H1 (cell line): ENCODE measurements at regions not wholly inside any gene's neighbourhood (a gene's known extent, or its start where the extent isn't known, plus 50 kb on each side); places are given as distances from the start of the nearest gene placed in this dataset.

Source experiments
- BACH1 ChIP-seq: IDR thresholded peaks from 2 replicates; pipeline ENCODE4 v1.6.1; 2012; ENCODE audit warnings: low read length, improper control_type of control experiment
- CBX5 ChIP-seq: fragments of 300-800, 300-1000 bp; sonication (generic); IDR thresholded peaks from 2 replicates; pipeline ENCODE4 v1.7.1; 2016; ENCODE audit warnings: antibody characterized with exemption, low read length, low read depth
- CEBPB ChIP-seq: IDR thresholded peaks from 2 replicates; pipeline ENCODE4 v1.6.1; 2012; ENCODE audit warnings: low read depth, low read length
- CHD7 ChIP-seq: fragments of 300-600 bp; sonication (generic); IDR thresholded peaks from 2 replicates; pipeline ENCODE4 v1.7.1; 2012; ENCODE audit warnings: low read length, moderate library complexity, mild to moderate bottlenecking, inconsistent platforms; ENCODE audit not compliant: insufficient replicate concordance
- RXRA ChIP-seq: IDR thresholded peaks from 2 replicates; pipeline ENCODE4 v1.6.1; 2011; ENCODE audit warnings: low read depth, mild to moderate bottlenecking, low read length, moderate library complexity; ENCODE audit not compliant: insufficient read depth
- SP1 ChIP-seq: IDR thresholded peaks from 2 replicates; pipeline ENCODE4 v1.6.1; 2011; ENCODE audit warnings: low read depth, low read length

GRCh38 chr9:25255216-25255615, 423.0 kb downstream of the TUSC1 start (continued):
- TF ChIP-seq CBX5 (no peak), CHD7 (no peak), BACH1 (no peak), SP1 (no peak), RXRA (no peak), CEBPB (no peak)
